HG02763 (cell line): ENCODE measurements at regions not wholly inside any gene's neighbourhood (a gene's known extent, or its start where the extent isn't known, plus 50 kb on each side); places are given as distances from the start of the nearest gene placed in this dataset.

Experiments
- ATAC-seq: cut with Tn5 transposase; IDR thresholded peaks from one replicate; pipeline ENCODE4 v1.9.1; 2021; ENCODE audit warnings: mild to moderate bottlenecking, moderate library complexity; ENCODE audit not compliant: unreplicated experiment

DNA sequence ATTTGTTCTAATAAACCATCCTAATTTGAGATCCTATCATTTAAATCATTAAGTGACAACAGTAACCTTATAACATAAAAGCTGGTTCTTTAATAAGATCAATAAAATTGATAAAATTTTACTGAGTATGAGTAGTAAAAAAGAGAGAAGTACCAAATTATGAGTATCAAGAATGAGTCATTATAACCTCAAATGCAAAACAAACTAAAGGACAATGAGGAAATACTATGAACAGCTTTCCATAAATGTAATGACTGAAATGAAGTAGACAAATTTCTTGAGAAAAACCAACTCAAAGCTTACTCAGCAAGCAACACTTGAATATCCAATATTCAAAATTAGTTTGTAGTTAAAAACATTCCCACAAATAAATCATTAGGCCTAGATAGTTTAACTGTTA is 433.0 kb downstream of the ZEB2 start:
- ATAC-seq, result no peak

DNA sequence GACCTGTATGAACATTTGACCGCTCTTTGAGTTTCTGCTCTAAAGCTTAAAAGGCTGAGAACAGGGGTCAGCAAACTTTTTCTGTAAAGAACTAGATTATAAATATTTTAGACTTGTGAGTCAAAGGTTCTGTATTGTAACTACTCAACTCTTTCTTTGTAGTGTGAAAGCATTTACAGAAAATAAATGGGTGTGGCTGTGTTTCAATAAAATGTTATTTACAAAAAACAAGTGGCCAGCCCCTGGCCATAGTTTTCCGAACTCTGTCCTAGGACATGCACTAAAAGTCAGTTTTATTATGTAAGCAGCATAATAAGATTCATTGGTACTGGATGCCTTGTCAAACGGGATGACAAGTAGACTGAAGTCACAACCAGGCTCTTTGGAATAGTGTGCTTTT is 434.9 kb downstream of the ZEB2 start:
- no peak for ATAC-seq

DNA sequence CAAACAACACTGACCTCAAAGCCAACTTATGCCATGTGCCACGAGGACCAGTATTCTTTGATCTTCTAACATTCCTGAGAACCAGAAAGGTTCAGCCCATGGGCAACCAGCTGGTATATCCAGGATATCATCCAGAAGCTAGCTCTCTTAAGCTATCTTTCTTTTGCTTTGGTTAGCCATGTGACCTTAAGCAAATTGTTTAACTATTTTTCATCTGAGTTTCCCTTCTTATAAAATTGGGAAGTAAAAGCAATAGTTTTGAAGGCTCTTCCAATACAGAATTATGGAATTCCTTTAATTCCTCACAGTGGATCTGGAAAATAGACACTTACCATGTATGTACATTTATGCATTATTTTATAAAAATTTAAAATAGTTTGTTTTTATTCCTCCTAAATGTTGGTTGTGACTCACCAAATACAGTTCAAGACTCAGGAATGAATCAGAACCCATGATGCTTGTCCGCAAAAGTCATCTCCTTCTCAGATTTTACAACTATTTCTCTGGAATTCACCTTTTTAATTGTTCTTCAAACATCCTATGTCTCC is 435.7 kb downstream of the ZEB2 start:
- ATAC-seq, result no peak

DNA sequence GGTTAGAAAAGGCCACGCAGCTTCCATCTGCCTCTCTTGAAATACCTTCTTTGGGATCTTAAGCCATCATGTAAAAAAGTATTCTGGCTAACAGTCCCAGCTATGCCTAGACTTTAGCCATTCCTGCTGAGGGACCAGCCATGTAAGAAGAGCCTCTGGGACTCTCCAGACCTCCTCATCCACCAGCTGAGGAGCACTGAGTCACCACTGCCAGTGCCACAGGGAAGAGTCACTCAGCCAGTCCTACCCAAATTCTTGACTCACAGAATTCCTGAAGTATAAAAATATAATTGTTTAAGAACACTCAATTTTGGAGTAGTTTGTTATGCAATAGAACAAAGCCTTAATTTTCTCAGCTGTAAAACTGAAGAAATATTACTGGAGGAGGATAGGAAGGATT is 436.7 kb downstream of the ZEB2 start:
- no peak for ATAC-seq

DNA sequence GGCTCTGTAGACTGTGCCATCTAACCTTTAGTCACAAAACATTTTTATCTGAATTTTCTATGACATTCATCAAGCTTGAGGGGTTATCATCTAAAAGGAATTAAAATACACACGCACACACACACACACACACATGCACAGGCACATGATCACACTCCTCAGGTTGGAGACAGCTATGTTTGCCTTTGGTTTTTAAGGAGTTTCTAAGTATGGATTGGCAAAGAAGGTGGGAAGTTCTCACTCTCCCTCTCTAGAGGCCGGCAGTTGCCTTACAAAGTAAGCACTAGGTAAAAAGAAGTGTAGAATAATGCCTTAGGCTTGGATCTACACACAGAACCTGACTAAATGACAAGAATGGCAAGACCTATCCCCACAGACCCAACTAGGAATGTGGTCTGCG is 437.1 kb downstream of the ZEB2 start:
- no peak for ATAC-seq

DNA sequence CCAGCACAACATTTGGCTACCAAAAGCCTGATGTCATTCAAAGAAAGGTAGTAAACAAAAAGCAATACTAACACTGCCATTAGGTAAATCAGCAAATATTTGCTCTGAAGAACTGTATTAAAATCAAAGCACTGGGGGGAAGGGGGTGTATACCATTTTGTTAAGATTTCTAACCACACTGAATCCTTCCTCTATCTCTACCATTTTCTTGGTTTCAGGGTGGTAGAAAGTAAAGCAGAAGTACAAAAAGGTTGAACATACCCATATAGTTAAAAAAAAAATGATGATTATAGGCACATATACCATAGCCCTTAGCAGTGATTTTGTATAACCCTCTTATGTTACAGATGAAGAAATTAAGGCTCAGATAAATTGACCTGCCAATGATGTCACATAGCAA is 437.6 kb downstream of the ZEB2 start:
- ATAC-seq, result no peak

DNA sequence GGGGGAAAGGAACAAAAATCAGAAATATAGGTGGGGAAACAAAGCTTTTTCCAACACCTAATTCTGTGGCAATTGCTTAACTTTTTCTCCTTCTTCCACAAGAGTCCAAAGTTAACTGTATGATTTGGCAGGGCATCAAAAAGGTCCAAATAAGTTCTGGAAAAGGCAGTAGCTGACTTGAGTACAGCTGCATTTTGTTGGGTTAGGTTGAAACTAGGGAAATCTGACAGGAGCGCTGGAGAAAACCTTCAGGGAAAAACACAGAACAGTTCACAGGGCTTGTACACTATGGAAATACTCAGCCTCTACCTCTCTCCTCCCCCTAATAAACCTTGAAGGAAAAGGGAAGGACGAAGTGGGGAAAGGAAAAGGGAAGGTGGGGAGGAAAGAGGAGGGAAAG is 438.6 kb downstream of the ZEB2 start:
- no peak for ATAC-seq

DNA sequence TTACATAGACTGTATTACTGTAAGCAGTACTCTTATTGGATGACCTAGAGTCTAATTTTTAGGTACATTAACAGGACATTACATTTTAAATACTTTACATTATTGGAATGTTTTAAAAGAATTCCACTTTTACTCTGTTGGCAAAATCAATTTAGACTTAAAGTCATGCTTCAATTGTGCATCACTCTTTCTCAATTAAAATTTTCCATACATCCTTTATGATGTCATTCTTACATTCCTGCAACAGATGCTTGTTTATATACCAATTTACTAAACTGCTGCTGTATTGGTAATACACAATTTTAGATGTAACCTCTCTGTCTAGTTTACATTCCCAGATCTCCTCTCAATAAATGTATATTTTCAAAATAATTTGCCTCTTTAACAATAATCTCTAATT is 440.1 kb downstream of the ZEB2 start:
- ATAC-seq, result no peak

DNA sequence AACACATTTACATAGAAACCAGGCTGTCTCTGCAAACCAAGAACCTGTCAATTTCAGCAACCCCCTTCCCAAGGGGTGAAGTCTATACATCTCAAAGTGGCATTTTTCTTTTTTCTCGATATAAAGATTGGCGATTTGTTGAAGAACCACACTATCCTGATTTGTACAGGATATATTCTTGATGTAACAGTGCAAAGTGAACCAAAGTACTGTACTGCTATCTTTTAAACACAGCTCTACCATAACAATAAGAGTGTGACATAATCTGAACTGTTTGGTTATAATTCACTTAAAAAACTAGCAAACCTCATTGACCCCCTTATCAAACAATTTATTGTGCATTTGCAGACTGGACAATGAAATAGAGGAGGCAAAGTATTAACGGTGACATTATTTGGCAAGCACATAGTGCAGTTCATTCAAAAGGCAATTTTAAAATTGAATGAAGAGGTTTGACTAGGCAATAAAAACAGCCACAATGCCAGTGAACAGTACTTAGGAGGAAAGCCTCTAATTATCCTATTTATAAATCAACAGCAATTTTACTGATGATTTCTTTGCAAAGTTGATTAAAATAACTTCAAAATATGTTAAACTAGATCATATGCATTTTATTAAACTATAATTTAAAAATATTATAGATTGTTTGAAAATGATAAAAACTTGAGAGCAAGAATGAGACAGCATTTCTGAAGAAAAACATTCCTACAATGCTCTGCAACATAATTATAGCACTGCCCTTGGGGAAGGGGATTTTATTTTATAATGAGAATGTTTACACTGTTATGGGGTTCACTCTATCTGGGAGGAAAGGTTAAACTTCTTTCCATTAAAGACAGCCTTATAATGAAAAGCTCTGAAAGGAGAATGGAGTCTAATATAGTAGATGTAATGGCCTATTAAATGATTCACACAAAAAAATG is 440.9 kb downstream of the ZEB2 start:
- ATAC-seq, result no peak

DNA sequence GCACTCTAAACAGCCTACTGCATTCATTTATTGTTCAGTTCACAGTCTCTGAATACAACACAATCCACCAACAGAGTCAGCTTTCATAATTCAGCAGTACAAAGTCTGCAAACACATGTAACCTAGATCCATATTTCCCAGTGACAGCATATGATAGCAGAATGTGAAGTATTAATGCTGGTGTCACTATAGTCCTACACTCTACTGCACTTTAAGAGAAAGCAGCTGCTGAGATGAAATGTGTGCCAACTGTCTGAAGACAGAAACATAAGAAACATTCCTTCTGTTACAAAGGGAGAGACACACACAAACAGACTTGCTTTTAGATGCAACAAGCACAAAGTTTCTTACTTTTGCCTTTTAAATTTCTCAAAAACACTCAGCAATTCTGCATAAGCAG is 441.8 kb downstream of the ZEB2 start:
- no peak for ATAC-seq

DNA sequence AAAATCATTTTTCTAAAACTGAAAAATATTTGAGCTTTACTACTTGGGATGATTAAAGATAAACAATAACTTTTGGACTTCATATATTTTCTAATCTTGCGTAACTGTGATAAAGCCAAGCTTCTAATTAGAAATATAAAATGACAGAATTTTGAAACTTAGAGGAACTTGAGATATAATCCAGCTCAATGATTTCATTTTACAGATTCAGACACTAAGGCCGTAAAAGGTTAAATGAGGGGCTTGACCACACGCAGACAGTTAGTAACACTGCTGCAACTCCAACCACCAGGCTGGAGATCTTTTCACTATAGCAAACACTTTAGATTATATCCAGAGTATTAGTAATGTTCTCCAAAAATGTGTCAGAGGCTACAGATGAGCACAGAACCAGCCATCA is 445.5 kb downstream of the ZEB2 start:
- no peak for ATAC-seq

DNA sequence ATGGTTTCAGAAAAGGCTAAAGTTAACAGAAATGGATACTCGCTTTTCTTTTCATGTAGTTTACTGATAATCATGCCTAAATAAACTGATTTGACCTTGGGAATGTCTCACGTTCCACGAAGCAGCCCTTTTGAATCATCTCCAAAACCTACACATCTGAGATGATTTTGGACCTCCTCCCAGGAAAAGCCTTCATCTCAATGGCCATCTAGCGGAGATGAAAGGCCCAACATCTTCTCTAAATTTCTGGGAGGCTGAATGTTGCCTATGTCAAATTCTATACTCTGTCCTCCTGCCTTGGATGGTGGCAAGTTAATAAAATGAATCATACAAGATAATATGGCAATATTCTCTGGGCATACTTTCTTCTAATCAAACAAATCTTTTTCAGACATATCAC is 448.5 kb downstream of the ZEB2 start:
- no peak for ATAC-seq

DNA sequence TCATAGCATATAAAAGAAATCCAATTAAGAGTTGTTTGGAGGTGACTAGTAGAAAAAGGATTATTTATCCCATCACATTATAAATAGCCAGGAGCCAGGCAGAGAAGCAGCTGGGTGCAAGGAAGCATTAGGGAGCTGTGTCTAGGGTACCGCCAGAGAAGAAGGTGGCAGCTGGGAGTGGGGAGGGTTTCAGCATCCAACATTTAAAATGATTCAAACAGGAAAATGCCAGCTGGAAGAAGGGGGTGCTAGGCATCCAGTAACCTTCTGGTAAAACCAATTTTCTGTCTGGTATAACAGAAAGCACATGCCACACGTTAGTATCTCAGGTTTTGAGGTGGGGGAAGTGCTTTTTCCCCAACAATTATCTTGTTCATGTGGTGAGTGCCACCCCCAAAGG is 452.4 kb downstream of the ZEB2 start:
- no peak for ATAC-seq

DNA sequence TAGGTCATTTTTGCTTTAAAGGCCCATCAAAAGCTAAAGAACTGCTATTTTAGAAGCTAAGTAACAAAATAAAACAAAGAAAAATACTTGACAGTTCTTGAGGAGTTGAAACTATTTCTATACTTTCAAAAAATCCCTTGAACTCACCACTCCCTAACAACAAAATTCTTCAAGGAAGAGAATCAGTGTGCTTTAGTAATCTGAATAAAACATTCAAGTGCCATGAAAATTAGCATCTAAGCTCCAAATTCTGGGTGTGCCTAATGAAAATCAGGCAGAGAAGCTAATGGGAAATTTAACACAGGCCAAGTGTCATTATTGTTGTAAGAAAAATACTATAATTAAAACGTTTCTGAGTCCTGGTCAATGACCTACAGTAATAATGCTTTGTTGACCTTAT is 456.3 kb downstream of the ZEB2 start:
- no peak for ATAC-seq

DNA sequence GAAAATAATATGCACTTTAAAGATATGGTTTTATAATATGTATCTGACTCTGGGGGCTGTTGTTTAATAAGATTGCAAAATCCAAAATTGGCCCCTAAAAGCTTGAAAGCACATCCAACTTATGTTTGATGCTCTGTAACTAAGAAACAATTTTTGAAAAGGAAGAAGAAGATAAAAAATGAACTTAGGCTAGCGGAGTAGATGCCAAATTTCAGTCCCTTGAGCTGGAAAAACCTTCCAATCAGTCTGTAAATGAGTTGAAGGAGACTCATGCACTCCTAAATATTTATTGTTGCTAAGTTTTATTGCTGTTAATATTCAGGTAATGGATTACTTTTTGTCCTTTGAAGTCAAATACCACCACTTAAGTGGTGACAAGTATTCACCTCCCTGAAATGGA is 465.0 kb downstream of the ZEB2 start:
- ATAC-seq, result no peak

DNA sequence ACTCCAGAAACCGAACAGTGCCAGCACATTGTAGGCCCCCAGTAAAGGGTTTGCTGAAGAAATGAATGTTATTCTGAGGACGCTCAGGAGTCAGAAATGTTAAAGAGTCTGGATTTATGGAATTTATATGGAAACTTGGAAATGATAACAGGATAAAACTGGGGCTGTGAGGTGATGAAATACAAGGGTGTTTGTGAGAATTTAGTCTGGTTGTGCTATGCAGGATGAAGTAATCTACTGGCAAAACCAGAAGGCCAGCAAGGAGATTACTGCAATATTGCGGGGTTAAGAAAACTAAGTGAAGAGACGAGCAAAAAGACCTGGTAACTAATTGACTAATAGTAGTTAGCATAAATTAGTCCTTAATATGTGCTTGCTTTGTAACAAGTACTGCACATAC is 467.8 kb downstream of the ZEB2 start:
- ATAC-seq, result no peak

DNA sequence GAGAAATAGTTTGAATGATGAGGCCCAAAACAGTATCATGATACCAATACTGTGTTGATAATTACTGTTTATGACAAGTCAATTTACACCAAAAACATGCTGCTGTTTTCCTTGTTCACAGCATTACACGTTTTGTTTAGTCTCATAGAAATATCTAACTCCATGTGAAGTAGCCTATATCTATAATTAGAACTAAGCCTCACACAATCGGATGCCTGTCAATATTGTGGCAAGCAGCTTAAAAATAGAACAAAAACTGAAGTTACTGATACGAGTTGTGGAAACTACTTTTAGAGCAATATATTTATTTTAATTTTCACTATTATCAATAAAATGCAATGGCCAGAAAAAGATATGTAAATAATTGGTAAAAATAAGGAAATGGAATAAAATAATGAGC is 470.8 kb downstream of the ZEB2 start:
- no peak for ATAC-seq

DNA sequence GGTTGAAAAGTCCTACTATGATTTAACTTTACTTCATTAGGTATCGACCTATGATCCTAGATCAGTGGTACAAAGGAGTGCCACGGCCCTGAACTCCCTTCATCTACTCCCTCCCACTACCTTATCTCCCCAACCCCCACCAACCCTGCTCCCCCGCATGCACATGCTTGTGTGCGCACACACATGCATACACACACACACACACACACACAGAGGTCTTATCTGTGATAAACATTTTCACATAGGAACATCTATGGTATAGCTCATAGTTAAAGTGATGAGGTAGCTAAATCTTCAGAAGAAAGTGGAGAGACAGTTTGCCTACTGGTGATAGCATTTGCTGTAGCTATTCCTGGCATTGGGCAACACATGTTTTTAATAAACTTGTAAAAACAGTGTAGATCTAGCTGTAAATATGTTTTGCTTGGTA is 471.3 kb downstream of the ZEB2 start:
- no peak for ATAC-seq

DNA sequence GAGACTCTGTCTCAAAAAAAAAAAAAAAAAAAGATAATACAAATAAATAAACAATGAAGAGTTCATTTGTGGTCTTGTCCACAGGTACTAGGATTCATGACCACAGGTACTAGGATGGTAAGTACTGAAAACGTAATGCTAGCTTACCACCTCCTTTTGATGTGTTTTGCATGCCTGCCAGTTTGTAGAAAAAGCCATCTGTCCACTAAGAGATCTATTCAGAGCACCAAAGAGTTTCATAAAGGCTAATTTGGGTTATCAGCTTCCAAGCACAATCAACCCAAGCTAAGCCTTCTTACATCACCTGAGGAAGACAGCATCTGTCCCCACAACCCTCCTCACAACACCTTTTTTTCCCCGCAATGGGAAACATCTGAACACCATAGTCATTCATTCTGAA is 477.2 kb downstream of the ZEB2 start:
- ATAC-seq, result no peak

DNA sequence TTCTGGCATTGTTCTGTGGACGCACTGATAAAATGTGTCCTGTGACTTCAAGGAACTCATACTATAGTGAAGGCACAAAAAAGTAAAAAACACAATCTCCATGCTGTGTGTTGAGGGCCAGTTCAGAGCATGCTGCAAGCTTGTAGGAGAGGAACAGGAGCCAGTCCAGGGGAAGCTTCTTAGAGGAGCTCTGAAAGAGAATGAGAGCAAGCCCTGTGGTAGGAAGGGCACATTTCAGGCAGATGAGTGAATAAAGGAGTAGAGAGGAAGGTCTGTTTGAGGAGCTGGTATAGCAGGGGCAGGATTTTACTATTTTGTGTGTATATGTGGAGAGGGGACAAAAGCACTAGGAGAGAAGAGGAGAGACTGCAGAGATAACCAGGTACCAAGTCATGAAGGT is 478.3 kb downstream of the ZEB2 start:
- no peak for ATAC-seq

DNA sequence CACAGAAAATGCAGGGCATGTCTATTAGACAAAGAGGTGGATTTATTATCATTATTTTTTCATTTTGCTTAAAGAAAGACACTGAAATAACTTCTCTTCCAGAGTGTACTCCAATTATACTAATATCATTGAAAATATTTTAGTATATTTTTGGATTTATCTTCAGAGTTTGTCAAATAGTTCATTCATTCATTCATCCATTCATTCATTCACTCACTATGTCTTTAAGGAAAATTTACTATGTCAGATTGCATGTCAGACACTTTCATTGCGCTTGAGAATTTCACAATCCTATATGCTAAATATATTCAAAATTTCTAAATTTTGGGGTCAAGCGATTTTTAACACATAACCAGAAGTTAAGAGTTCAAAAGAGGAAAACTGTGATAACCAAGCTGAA is 479.1 kb downstream of the ZEB2 start:
- no peak for ATAC-seq

DNA sequence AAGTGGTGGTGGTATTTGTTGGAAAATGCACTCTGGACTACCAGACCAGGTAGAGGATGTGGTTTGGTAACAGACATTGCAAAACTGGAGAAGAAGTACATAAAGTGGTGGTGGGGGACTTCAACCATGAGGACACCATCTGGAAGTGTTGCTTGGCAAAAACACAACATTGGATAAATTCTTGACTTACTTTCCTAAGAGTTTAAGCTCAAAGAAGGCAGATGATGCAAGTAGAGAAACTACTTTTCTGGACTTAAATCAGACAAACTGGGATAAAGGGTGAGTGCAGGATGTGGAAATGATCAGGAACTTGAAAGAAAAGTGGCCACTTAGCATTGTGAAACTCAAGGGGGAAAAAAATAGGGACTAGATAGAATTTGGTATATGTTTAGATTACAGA is 487.4 kb downstream of the ZEB2 start:
- no peak for ATAC-seq

DNA sequence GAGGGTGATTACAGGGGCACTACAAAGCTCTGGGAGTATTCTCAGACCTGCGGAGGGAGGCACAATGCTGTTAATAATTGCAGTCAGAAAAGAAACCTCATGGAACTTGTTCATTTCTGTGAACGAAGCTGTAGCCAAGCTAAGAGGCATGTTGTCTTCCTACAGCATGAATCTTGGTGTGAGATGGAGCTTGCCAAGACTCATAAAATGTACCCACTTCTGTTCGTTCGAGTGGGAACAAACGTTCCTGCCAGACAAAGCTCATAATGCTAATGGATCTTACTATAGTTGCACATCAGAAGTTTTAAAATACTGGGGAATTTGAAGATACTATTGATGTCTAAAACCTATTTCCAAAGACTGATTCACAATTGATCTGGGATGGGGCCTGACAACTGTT is 489.1 kb downstream of the ZEB2 start:
- ATAC-seq, result no peak
